GM12865 (cell line): ENCODE measurements at regions not wholly inside any gene's neighbourhood (a gene's known extent, or its start where the extent isn't known, plus 50 kb on each side); places are given as distances from the start of the nearest gene placed in this dataset.

Experiments
- DNase-seq: peaks from one replicate; pipeline ENCODE4 v3.0.0; 2010; ENCODE audit warnings: low read depth
- H3K4me3 ChIP-seq: 2 replicates; pipeline ENCODE4 v1.5.1; 2011; ENCODE audit warnings: mild to moderate bottlenecking, low read depth, low read length, control low read depth
- CTCF ChIP-seq: IDR thresholded peaks from 2 replicates; pipeline ENCODE4 v1.5.1; 2011; ENCODE audit warnings: low read length, control low read depth, low read depth, inconsistent platforms; ENCODE audit not compliant: insufficient read depth; ENCODE audit errors: missing control alignments

- H3K4me3 ChIP-seq = no peak overlapping the region
- no peak for DNase-seq
- no peak for TF ChIP-seq CTCF
Observed at GRCh38 chr6:133114973-133115372, 126.2 kb upstream of the EYA4 start.

GRCh38 chr6:133115946-133116345 is 125.2 kb upstream of the EYA4 start:
- no peak for DNase-seq
- no peak overlapping the region for H3K4me3 ChIP-seq
- no peak for TF ChIP-seq CTCF

- no peak overlapping the region for H3K4me3 ChIP-seq
- no peak for TF ChIP-seq CTCF
- DNase-seq = peak; percentile 8
Observed at GRCh38 chr6:133128191-133128590, 113.0 kb upstream of the EYA4 start.

- no peak overlapping the region for H3K4me3 ChIP-seq
- no peak for TF ChIP-seq CTCF
- no peak for DNase-seq
Observed at GRCh38 chr6:133129556-133129955, 111.6 kb upstream of the EYA4 start.

GRCh38 chr6:133130863-133131262 is 110.3 kb upstream of the EYA4 start:
- H3K4me3 ChIP-seq = no peak overlapping the region
- DNase-seq = no peak
- TF ChIP-seq CTCF = no peak

- no peak overlapping the region for H3K4me3 ChIP-seq
- no peak for TF ChIP-seq CTCF
- DNase-seq = no peak
Observed at GRCh38 chr6:133131621-133132465, 109.3 kb upstream of the EYA4 start.

- no peak for TF ChIP-seq CTCF
- DNase-seq = no peak
- no peak overlapping the region for H3K4me3 ChIP-seq
Observed at GRCh38 chr6:133132466-133132971, 108.6 kb upstream of the EYA4 start.
